ENCODE measurements at regions not wholly inside any gene's neighbourhood (a gene's known extent, or its start where the extent isn't known, plus 50 kb on each side); places are given as distances from the start of the nearest gene placed in this dataset.
"Not testable (repeated sequence)": the region's sequence is repeated elsewhere in the genome, so short reads cannot be mapped to it uniquely, and the experiment has no call there.

DNA sequence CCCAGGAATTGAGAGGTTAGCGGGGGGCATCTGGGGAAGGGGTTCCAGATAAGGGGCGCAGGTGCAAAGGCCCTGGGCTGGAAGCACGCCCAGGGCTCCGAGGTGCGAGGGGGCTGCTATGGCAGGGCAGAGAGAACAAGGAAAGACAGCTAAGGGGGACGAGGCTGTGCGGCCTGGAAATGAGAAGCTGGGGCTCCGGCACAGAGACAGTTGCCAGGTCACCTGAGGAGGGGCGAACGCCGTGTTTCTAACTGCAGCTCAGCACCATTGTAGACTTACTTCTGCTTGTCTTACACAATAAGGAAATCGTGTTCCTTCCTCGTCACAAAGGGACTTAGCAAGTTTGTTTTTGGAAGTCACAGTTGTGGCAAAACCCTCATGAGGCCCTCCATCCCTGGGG is 68.9 kb upstream of the TBXT start (continued):
- TF ChIP-seq ZNF391 (tag by site-specific recombination; IDR thresholded peaks at IDR 0.05; ENCODE audit: borderline replicate concordance, low read depth) (no peak), ZNF621 (tag by site-specific recombination; IDR thresholded peaks at IDR 0.05) (no peak), ZNF292 (tag by site-specific recombination; IDR thresholded peaks at IDR 0.05; ENCODE audit: borderline replicate concordance, low read depth) (no peak)

DNA sequence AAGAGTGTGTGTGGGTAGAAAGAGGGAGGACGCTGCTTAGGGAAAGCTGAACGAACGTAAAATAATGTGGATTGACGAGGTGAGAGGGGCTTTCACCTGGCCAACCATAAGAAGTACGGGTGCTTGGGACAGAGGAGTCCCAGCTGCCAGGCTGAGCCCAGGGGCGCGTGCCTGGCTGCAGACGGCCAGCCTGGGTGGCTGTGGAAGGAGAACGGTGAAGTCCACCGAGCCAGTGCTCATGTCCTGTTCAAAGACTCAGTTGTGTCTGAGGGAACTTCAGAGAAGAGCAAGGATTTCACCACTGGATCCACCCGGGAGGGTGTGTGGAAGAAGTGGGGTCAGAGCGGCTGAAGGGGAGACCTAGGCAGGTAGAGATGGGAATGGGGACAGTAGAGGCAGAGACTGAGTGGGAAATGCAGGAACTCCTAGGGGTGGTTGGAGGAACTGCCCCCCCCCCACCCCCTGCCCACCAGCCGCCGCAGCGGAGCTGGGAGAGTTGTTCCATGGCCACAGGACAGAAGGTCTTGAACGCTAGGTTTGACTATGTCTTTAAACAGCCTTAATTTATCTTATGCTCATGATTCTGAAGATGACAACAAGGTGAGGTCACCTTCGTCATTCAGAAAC is 68.1 kb upstream of the TBXT start:
- TF ChIP-seq, protein P1, sequence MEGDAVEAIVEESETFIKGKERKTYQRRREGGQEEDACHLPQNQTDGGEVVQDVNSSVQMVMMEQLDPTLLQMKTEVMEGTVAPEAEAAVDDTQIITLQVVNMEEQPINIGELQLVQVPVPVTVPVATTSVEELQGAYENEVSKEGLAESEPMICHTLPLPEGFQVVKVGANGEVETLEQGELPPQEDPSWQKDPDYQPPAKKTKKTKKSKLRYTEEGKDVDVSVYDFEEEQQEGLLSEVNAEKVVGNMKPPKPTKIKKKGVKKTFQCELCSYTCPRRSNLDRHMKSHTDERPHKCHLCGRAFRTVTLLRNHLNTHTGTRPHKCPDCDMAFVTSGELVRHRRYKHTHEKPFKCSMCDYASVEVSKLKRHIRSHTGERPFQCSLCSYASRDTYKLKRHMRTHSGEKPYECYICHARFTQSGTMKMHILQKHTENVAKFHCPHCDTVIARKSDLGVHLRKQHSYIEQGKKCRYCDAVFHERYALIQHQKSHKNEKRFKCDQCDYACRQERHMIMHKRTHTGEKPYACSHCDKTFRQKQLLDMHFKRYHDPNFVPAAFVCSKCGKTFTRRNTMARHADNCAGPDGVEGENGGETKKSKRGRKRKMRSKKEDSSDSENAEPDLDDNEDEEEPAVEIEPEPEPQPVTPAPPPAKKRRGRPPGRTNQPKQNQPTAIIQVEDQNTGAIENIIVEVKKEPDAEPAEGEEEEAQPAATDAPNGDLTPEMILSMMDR (tag by site-specific recombination; IDR thresholded peaks at IDR 0.05) = no peak
- TF ChIP-seq, protein P2, sequence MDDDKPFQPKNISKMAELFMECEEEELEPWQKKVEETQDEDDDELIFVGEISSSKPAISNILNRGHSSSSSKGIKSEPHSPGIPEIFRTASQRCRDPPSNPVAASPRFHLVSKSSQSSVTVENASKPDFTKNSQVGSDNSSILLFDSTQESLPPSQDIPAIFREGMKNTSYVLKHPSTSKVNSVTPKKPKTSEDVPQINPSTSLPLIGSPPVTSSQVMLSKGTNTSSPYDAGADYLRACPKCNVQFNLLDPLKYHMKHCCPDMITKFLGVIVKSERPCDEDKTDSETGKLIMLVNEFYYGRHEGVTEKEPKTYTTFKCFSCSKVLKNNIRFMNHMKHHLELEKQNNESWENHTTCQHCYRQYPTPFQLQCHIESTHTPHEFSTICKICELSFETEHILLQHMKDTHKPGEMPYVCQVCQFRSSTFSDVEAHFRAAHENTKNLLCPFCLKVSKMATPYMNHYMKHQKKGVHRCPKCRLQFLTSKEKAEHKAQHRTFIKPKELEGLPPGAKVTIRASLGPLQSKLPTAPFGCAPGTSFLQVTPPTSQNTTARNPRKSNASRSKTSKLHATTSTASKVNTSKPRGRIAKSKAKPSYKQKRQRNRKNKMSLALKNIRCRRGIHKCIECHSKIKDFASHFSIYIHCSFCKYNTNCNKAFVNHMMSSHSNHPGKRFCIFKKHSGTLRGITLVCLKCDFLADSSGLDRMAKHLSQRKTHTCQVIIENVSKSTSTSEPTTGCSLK (tag by site-specific recombination; IDR thresholded peaks at IDR 0.05) = no peak
- no peak for TF ChIP-seq SCRT1 (tag by site-specific recombination; IDR thresholded peaks at IDR 0.05; ENCODE audit: borderline replicate concordance)
- no peak for TF ChIP-seq ZNF341 (tag by site-specific recombination; IDR thresholded peaks at IDR 0.05; ENCODE audit: low read depth)
- TF ChIP-seq, protein P3, sequence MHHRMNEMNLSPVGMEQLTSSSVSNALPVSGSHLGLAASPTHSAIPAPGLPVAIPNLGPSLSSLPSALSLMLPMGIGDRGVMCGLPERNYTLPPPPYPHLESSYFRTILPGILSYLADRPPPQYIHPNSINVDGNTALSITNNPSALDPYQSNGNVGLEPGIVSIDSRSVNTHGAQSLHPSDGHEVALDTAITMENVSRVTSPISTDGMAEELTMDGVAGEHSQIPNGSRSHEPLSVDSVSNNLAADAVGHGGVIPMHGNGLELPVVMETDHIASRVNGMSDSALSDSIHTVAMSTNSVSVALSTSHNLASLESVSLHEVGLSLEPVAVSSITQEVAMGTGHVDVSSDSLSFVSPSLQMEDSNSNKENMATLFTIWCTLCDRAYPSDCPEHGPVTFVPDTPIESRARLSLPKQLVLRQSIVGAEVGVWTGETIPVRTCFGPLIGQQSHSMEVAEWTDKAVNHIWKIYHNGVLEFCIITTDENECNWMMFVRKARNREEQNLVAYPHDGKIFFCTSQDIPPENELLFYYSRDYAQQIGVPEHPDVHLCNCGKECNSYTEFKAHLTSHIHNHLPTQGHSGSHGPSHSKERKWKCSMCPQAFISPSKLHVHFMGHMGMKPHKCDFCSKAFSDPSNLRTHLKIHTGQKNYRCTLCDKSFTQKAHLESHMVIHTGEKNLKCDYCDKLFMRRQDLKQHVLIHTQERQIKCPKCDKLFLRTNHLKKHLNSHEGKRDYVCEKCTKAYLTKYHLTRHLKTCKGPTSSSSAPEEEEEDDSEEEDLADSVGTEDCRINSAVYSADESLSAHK (tag by site-specific recombination; IDR thresholded peaks at IDR 0.05) = no peak
- TF ChIP-seq ZBTB20 (tag by site-specific recombination; IDR thresholded peaks at IDR 0.05) = no peak
- TF ChIP-seq, protein P4, sequence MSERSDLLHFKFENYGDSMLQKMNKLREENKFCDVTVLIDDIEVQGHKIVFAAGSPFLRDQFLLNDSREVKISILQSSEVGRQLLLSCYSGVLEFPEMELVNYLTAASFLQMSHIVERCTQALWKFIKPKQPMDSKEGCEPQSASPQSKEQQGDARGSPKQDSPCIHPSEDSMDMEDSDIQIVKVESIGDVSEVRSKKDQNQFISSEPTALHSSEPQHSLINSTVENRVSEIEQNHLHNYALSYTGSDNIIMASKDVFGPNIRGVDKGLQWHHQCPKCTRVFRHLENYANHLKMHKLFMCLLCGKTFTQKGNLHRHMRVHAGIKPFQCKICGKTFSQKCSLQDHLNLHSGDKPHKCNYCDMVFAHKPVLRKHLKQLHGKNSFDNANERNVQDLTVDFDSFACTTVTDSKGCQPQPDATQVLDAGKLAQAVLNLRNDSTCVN (tag by site-specific recombination; optimal IDR thresholded peaks at IDR 0.05) = no peak
- TF ChIP-seq ZNF426 (tag by site-specific recombination; IDR thresholded peaks at IDR 0.05) = no peak
- no peaks in the 10 kb centered on the region for H3K4me1 ChIP-seq (ENCODE audit: control insufficient read depth, insufficient read depth, low read length)
- CTCF ChIA-PET = interaction anchor here (0.8 kb wide), 2 partner anchors 21 to 143 kb away, joined by 3 read pairs; no protein-coding TSS in a partner anchor

DNA sequence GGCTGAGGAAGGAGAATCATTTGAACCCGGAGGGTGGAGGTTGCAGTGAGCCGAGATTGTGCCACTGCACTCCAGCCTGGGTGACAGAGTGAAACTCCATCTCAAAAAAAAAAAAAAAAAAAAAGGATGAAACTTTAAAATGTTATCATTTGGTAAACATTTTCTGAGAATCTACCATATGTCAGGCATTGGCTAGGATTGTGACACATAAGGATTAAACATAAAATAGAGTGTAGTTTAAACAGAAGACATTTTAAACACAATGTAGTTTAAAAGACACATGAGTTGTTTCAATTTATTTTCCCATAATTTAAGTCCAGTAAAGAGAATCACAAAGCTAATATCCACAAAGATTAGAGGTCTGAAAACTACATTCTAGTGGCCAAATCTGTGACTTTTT is 63.5 kb upstream of the TBXT start:
- POLR2A ChIA-PET = not testable (repeated sequence)
- CTCF ChIA-PET = interaction anchor here (0.6 kb wide), 1 partner anchor 180 kb away, joined by 3 read pairs; no protein-coding TSS in a partner anchor

More for the DNA sequence above, 68.1 kb upstream of the TBXT start:
- no peak overlapping the region for H3K4me3 ChIP-seq (ENCODE audit: low read depth, low read length)
- POLR2A ChIA-PET = no interaction called here
- no peak overlapping the region for H3K27ac ChIP-seq (ENCODE audit: extremely low read depth, low read depth, low read length)
- no peaks in the 10 kb centered on the region for H3K36me3 ChIP-seq (ENCODE audit: control insufficient read depth in 2 of 2, insufficient read depth in 1 of 2, low read length in 2 of 2)
- H3K9me3 ChIP-seq (ENCODE audit: control insufficient read depth, insufficient read depth, low read depth, low read length) = no peaks in the 10 kb centered on the region

More for the DNA sequence above, 63.5 kb upstream of the TBXT start:
- H3K4me3 ChIP-seq (ENCODE audit: low read depth, low read length); H3K27ac ChIP-seq (ENCODE audit: extremely low read depth, low read depth, low read length); H3K36me3 ChIP-seq (ENCODE audit: control insufficient read depth in 2 of 2, insufficient read depth in 1 of 2, low read length in 2 of 2); H3K9me3 ChIP-seq (ENCODE audit: control insufficient read depth, insufficient read depth, low read depth, low read length); H3K4me1 ChIP-seq (ENCODE audit: control insufficient read depth, insufficient read depth, low read length): not testable (repeated sequence)
